ENCODE measurements at regions not wholly inside any gene's neighbourhood (a gene's known extent, or its start where the extent isn't known, plus 50 kb on each side); places are given as distances from the start of the nearest gene placed in this dataset.
"Not testable (repeated sequence)": the region's sequence is repeated elsewhere in the genome, so short reads cannot be mapped to it uniquely, and the experiment has no call there.

DNA sequence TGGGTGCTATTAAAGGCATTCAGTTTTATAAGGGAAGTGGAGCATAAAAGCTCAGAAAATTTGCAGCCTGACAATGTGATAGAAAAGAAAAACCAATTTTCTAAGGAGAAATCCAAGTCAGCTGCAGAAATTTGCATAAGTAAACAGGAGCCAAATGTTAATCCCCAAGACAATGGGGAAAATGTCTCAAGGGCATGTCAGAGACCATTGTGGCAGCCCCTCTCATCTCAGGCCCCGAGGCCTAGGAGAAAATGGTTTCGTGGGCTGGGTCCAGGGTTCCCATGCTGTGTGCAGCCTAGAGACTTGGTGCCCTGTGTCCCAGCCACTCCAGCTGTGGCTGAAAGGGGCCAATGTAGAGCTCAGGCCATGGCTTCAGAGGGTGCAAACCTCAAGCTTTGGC, 150.8 kb upstream of the E2F7 start:
- TF ChIP-seq, protein P1, sequence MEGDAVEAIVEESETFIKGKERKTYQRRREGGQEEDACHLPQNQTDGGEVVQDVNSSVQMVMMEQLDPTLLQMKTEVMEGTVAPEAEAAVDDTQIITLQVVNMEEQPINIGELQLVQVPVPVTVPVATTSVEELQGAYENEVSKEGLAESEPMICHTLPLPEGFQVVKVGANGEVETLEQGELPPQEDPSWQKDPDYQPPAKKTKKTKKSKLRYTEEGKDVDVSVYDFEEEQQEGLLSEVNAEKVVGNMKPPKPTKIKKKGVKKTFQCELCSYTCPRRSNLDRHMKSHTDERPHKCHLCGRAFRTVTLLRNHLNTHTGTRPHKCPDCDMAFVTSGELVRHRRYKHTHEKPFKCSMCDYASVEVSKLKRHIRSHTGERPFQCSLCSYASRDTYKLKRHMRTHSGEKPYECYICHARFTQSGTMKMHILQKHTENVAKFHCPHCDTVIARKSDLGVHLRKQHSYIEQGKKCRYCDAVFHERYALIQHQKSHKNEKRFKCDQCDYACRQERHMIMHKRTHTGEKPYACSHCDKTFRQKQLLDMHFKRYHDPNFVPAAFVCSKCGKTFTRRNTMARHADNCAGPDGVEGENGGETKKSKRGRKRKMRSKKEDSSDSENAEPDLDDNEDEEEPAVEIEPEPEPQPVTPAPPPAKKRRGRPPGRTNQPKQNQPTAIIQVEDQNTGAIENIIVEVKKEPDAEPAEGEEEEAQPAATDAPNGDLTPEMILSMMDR (conservative IDR thresholded peaks at IDR 0.05), result not testable (repeated sequence)
- TF ChIP-seq EZH2 (IDR thresholded peaks at IDR 0.05; ENCODE audit: low read depth), result not testable (repeated sequence)
